NOMO-1 treated with DMSO at 0.1 percent for 48 hours (cell line): ENCODE measurements at regions not wholly inside any gene's neighbourhood (a gene's known extent, or its start where the extent isn't known, plus 50 kb on each side); places are given as distances from the start of the nearest gene placed in this dataset.
A peak's percentile ranks its signal among the peaks of the same experiment; 100 is the strongest.
"Not testable (repeated sequence)": the region's sequence is repeated elsewhere in the genome, so short reads cannot be mapped to it uniquely, and the experiment has no call there.

Source experiments
- DNase-seq: peaks from one replicate; lab custom pipeline; 2025; ENCODE audit not compliant: unreplicated experiment; lab: John Stamatoyannopoulos, UW

DNA sequence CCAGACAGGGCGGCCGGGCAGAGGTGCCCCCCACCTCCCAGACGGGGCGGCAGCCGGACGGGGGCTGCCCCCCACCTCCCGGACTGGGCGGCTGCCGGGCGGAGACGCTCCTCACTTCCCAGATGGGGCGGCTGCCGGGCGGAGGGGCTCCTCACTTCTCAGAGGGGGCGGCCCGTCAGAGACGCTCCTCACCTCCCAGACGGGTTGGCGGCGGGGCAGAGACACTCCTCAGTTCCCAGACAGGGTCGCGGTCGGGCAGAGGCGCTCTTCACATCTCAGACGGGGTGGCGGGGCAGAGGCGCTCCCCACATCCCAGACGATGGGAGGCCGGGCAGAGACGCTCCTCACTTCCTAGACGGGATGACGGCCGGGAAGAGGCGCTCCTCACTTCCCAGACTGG is 68.5 kb upstream of the GPC4 start:
- not testable (repeated sequence) for DNase-seq

DNA sequence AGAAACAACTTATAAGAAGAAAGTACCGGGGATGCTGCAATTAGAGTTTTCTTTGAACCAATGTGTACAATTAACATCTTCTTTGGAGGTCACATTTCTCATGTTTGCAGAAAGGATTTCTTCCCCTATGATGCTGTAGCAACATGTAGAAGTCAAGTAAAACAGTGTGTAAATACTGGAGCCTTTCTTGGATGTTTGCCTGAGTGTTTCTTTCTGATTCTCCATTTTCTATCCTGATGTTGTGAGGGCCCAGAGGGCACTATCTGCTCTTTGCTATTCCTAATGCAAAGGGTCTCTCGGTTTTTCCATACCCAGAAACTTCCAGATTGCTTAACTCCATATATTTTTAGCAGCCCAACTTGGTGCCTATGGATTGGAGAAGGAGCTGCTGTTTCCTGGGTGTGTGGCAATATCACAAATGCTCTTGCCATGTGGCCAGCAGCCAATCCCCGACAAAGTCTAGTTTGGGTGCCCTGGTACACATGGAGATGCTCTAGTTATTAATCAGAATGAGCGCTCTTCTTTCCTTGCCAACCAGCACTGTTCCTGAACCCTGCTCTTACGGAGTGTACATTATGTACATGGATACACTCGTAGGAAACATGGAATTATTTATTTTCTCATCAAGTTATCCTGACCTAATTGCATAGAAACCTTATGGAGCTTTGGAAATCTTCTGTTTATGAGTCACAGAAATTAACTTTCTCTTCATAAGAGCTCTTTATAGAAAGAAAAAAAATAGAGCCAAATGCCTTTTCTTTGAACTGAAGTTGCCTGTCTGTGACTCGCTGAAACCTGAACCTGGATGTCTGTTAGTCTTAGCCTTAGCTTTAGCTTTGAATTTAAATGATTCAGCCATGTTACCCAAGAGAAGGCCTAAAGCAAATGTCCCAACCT is 67.0 kb upstream of the GPC4 start:
- no peak for DNase-seq

DNA sequence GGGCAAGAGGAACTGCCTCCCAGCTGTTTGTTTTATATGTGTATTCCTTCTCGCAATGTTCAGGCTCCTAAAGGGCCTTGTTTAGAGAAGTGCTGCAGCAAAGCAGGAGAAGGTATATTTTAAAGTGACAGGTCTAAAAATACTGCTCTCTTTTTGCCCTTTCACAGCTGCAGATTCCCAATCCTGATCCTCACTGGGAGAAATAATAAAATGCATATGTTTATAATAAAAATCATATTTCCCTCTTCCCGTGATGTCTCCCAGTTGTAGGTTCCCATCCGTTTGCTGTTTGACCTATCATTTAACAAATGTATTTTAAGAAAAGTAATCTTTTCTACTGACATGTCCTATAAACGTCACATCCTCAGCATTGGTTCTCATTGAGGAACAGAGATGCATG is 62.7 kb upstream of the GPC4 start:
- peak; percentile 12 for DNase-seq

DNA sequence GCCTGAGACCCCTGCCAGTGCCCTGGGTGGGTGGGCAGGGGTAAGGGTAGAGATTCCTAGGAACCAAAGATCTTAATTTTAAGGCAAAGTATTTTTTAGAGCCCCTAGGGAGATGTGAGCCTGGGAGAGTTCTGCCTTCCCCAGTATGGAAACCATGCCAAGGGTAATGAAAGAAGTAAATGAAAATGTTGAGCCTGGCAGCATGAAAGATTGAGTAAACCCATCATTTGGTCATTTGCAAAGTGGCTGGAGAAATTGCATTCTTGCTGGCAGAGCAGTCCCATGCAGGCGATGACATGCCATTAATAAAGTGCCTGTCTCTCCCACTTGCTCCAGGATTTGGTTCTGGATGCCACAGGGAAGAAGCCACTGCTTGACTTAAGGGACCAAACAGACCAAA is 60.7 kb upstream of the GPC4 start:
- DNase-seq, result no peak

DNA sequence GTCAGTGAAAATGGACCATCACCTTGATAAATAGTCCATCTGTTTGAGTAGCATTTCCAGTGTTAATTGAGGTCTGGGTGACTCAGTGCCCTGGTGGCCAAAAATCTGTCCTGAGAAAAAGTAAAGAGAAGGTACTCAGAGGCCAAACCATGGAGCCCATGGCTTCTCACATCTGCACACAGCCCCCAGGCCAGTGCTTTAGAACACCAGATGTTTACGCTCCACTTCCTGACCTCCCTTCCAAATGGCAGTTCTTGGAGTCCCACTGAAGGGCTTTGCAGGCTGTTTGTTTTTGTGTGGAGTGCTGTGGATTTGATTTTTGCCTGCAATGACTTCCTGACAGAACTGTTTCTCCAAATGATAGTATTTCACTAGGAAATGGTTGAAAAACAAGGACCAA is 60.2 kb upstream of the GPC4 start:
- DNase-seq, result no peak

DNA sequence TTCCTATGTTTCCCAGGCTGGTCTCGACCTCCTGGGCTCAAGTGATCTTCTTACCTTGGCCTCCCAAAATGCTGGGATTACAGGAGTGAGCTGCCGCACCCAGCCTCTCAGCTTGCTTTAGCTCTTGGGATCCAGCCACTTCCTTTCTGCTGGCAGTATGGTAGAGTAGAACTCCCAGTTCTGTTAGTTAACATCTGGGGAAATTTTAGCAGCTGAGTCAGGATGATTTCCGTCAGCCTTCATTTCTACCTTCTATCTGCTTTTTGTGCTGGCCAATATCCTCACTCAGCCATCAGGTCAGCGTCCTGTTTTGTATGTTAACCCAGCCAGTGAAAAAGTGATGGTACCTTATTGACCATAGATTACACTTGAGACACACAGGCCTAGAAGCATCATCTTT is 59.3 kb upstream of the GPC4 start:
- DNase-seq, result no peak

DNA sequence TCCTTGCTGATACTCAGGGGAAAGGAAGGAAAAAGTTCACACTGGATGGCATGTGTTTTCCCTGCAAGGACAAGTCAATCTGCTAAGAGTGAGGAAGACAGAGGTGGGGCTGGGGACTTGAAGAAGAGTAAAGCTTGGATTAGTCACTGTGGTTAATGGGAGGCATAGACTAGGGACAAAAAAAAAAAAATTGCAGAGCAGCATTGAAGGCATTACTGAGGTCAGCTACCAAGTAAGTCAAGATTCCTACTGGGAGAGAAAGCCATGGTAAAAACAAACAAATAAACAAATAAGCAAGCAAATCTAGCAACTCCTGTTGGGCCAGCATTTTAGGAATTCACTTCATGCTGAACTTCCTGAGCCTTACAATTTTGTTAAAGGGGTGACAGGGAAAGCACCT is 58.2 kb upstream of the GPC4 start:
- DNase-seq, result no peak

DNA sequence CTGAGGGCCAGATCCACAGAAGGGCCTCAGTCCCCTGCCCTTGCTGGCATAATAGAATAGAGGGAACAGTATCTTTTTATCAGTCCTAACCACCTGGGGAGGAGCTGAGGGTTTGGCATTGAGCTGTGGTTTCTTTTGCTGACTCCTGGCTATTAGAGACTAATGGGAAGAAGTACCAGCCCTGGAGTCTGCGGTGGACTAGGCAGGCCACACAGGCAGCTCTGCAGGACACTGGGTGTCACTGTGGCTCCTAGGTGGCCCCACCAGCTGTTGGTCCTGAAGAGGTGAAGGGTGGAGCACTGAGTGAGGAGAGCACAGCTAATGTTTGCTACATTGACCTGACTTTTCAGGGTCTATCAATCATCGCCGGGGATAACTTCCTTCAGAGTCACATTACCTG is 52.8 kb upstream of the GPC4 start:
- DNase-seq, result no peak

DNA sequence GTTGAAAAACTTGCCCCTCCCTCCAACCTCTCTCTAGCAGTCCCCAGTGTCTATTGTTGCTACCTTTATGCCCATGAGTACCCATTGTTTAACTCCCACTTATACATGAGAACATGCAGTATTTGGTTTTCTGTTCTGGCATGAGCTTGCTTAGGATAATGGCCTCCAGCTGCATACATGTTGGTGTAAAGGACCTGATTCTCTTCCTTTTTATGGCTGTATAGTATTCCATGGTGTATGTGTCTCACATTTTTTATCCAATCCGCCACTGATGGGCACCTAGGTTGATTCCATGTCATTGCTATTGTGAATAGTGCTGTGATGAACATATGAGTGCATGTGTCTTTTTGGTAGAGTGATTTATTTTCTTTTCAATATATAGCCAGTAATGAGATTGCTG is 50.0 kb upstream of the GPC4 start:
- DNase-seq, result no peak
